ENCODE measurements at regions not wholly inside any gene's neighbourhood (a gene's known extent, or its start where the extent isn't known, plus 50 kb on each side); places are given as distances from the start of the nearest gene placed in this dataset.

GRCh38 chr18:64337673-64338072 is 188.8 kb upstream of the LINC00305 start:
- no peak for TF ChIP-seq CTCF (IDR thresholded peaks at IDR 0.05; ENCODE audit: poor library complexity)
- TF ChIP-seq EZH2phosphoT487 (IDR thresholded peaks at IDR 0.05; ENCODE audit: low read depth, severe bottlenecking, unreplicated experiment), result no peak

Data from hepatocyte (in vitro differentiated cells).